SK-N-SH treated with all-trans-retinoic acid at 6 μM for 48 hours (cell line): ENCODE measurements at regions not wholly inside any gene's neighbourhood (a gene's known extent, or its start where the extent isn't known, plus 50 kb on each side); places are given as distances from the start of the nearest gene placed in this dataset.

Experiments
- BACH2 ChIP-seq: fragments of 250-450 bp; sonication (Bioruptor Pico); IDR thresholded peaks from 2 replicates; pipeline ENCODE4 v1.9.0; 2021; ENCODE audit warnings: mild to moderate bottlenecking, borderline replicate concordance
- RARB ChIP-seq: fragments of 250-450 bp; sonication (Bioruptor Pico); IDR thresholded peaks from 2 replicates; pipeline ENCODE4 v1.8.0; 2021; ENCODE audit warnings: mild to moderate bottlenecking, moderate library complexity
- ZFP30 ChIP-seq: fragments of 450-650 bp; formaldehyde crosslinking; IDR thresholded peaks from 2 replicates; pipeline ENCODE4 v1.5.0; 2022; ENCODE audit warnings: mild to moderate bottlenecking, moderate library complexity
- ZNF565 ChIP-seq: fragments of 450-650 bp; formaldehyde crosslinking; conservative IDR thresholded peaks from 2 replicates; pipeline ENCODE4 v1.5.0; 2020; ENCODE audit warnings: low read depth, mild to moderate bottlenecking, moderate library complexity

GRCh38 chr2:195498839-195499490 lies 158.1 kb upstream of the SLC39A10 start:
- TF ChIP-seq ZNF565 (no peak), BACH2 (CRISPR knock-in tag) (no peak), ZFP30 (CRISPR knock-in tag) (no peak), RARB (CRISPR knock-in tag) (no peak)
